ENCODE measurements at regions not wholly inside any gene's neighbourhood (a gene's known extent, or its start where the extent isn't known, plus 50 kb on each side); places are given as distances from the start of the nearest gene placed in this dataset.
A peak's percentile ranks its signal among the peaks of the same experiment; 100 is the strongest.

GRCh38 chrX:34999702-35000101, 57.1 kb downstream of the FAM47B start:
- DNase-seq = no peak
- Histone ChIP-seq H3K27me3 (no peaks in the 10 kb centered on the region), H3K9me3 (no peaks in the 10 kb centered on the region), H3K36me3 (no peaks in the 10 kb centered on the region), H3K4me3 (no peak overlapping the region)

GRCh38 chrX:35006361-35006760, 63.8 kb downstream of the FAM47B start:
- H3K9me3 ChIP-seq = no peaks in the 10 kb centered on the region
- H3K36me3 ChIP-seq = no peaks in the 10 kb centered on the region
- H3K27me3 ChIP-seq = no peaks in the 10 kb centered on the region
- no peak for DNase-seq
- no peak overlapping the region for H3K4me3 ChIP-seq

GRCh38 chrX:35015621-35016020, 73.0 kb downstream of the FAM47B start:
- no peak for DNase-seq
- Histone ChIP-seq H3K36me3 (no peaks in the 10 kb centered on the region), H3K27me3 (no peaks in the 10 kb centered on the region), H3K4me3 (no peak overlapping the region), H3K9me3 (no peaks in the 10 kb centered on the region)

- no peak for DNase-seq
- H3K4me3 ChIP-seq = no peak overlapping the region
- H3K9me3 ChIP-seq = no peaks in the 10 kb centered on the region
- no peaks in the 10 kb centered on the region for H3K27me3 ChIP-seq
- no peaks in the 10 kb centered on the region for H3K36me3 ChIP-seq
Observed at GRCh38 chrX:35016051-35016450, 73.5 kb downstream of the FAM47B start.

- Histone ChIP-seq H3K4me3 (no peak overlapping the region), H3K27me3 (no peaks in the 10 kb centered on the region), H3K36me3 (no peaks in the 10 kb centered on the region), H3K9me3 (no peaks in the 10 kb centered on the region)
- no peak for DNase-seq
Observed at GRCh38 chrX:35017284-35017683, 74.7 kb downstream of the FAM47B start.

- Histone ChIP-seq H3K36me3 (no peaks in the 10 kb centered on the region), H3K9me3 (no peaks in the 10 kb centered on the region), H3K27me3 (no peaks in the 10 kb centered on the region), H3K4me3 (no peak overlapping the region)
- peak; percentile 4 for DNase-seq
Observed at GRCh38 chrX:35023683-35024082, 81.1 kb downstream of the FAM47B start.

- Histone ChIP-seq H3K4me3 (no peak overlapping the region), H3K9me3 (no peaks in the 10 kb centered on the region), H3K27me3 (no peaks in the 10 kb centered on the region), H3K36me3 (no peaks in the 10 kb centered on the region)
- DNase-seq = no peak
Observed at GRCh38 chrX:35025820-35026219, 83.2 kb downstream of the FAM47B start.

GRCh38 chrX:35040871-35041270, 98.3 kb downstream of the FAM47B start:
- H3K4me3 ChIP-seq = no peak overlapping the region
- no peaks in the 10 kb centered on the region for H3K27me3 ChIP-seq
- no peaks in the 10 kb centered on the region for H3K36me3 ChIP-seq
- DNase-seq = no peak
- H3K9me3 ChIP-seq = no peaks in the 10 kb centered on the region

GRCh38 chrX:35046660-35047296, 104.2 kb downstream of the FAM47B start:
- H3K4me3 ChIP-seq = no peak overlapping the region
- no peaks in the 10 kb centered on the region for H3K27me3 ChIP-seq
- DNase-seq = no peak
- H3K9me3 ChIP-seq = no peaks in the 10 kb centered on the region
- no peaks in the 10 kb centered on the region for H3K36me3 ChIP-seq

GRCh38 chrX:35076061-35076460, 133.5 kb downstream of the FAM47B start:
- H3K27me3 ChIP-seq = no peaks in the 10 kb centered on the region
- H3K4me3 ChIP-seq = no peak overlapping the region
- H3K36me3 ChIP-seq = no peaks in the 10 kb centered on the region
- no peaks in the 10 kb centered on the region for H3K9me3 ChIP-seq
- no peak for DNase-seq

- no peak for DNase-seq
- Histone ChIP-seq H3K27me3 (no peaks in the 10 kb centered on the region), H3K9me3 (no peaks in the 10 kb centered on the region), H3K4me3 (no peak overlapping the region), H3K36me3 (no peaks in the 10 kb centered on the region)
Observed at GRCh38 chrX:35090801-35091200, 148.2 kb downstream of the FAM47B start.

GRCh38 chrX:35098419-35098818, 155.8 kb downstream of the FAM47B start:
- DNase-seq = no peak
- no peak overlapping the region for H3K4me3 ChIP-seq
- no peaks in the 10 kb centered on the region for H3K36me3 ChIP-seq
- no peaks in the 10 kb centered on the region for H3K27me3 ChIP-seq
- H3K9me3 ChIP-seq = no peaks in the 10 kb centered on the region

- no peaks in the 10 kb centered on the region for H3K27me3 ChIP-seq
- H3K4me3 ChIP-seq = no peak overlapping the region
- no peaks in the 10 kb centered on the region for H3K36me3 ChIP-seq
- DNase-seq = no peak
- no peaks in the 10 kb centered on the region for H3K9me3 ChIP-seq
Observed at GRCh38 chrX:35101901-35102300, 159.3 kb downstream of the FAM47B start.

GRCh38 chrX:35104626-35105025, 162.0 kb downstream of the FAM47B start:
- H3K27me3 ChIP-seq = no peaks in the 10 kb centered on the region
- no peaks in the 10 kb centered on the region for H3K36me3 ChIP-seq
- no peak for DNase-seq
- no peaks in the 10 kb centered on the region for H3K9me3 ChIP-seq
- no peak overlapping the region for H3K4me3 ChIP-seq

GRCh38 chrX:35115205-35115604, 172.6 kb downstream of the FAM47B start:
- H3K4me3 ChIP-seq = no peak overlapping the region
- DNase-seq = no peak
- no peaks in the 10 kb centered on the region for H3K27me3 ChIP-seq
- H3K9me3 ChIP-seq = no peaks in the 10 kb centered on the region
- H3K36me3 ChIP-seq = no peaks in the 10 kb centered on the region

GRCh38 chrX:35122756-35123155, 180.2 kb downstream of the FAM47B start:
- no peak for DNase-seq
- no peaks in the 10 kb centered on the region for H3K9me3 ChIP-seq
- H3K27me3 ChIP-seq = no peaks in the 10 kb centered on the region
- H3K4me3 ChIP-seq = no peak overlapping the region
- no peaks in the 10 kb centered on the region for H3K36me3 ChIP-seq

- DNase-seq = no peak
- Histone ChIP-seq H3K27me3 (no peaks in the 10 kb centered on the region), H3K4me3 (no peak overlapping the region), H3K36me3 (no peaks in the 10 kb centered on the region), H3K9me3 (no peaks in the 10 kb centered on the region)
Observed at GRCh38 chrX:35149517-35149916, 206.9 kb downstream of the FAM47B start.

- Histone ChIP-seq H3K36me3 (no peaks in the 10 kb centered on the region), H3K9me3 (no peaks in the 10 kb centered on the region), H3K4me3 (no peak overlapping the region), H3K27me3 (no peaks in the 10 kb centered on the region)
- DNase-seq = no peak
Observed at GRCh38 chrX:35150052-35150451, 207.5 kb downstream of the FAM47B start.

Data from MG63 (cell line).